GM19397 (cell line): ENCODE measurements at regions not wholly inside any gene's neighbourhood (a gene's known extent, or its start where the extent isn't known, plus 50 kb on each side); places are given as distances from the start of the nearest gene placed in this dataset.
A peak's percentile ranks its signal among the peaks of the same experiment; 100 is the strongest.

Source experiments
- ATAC-seq: cut with Tn5 transposase; IDR thresholded peaks from one replicate; pipeline ENCODE4 v1.9.1; 2021; ENCODE audit warnings: mild to moderate bottlenecking, moderate library complexity; ENCODE audit not compliant: unreplicated experiment

DNA sequence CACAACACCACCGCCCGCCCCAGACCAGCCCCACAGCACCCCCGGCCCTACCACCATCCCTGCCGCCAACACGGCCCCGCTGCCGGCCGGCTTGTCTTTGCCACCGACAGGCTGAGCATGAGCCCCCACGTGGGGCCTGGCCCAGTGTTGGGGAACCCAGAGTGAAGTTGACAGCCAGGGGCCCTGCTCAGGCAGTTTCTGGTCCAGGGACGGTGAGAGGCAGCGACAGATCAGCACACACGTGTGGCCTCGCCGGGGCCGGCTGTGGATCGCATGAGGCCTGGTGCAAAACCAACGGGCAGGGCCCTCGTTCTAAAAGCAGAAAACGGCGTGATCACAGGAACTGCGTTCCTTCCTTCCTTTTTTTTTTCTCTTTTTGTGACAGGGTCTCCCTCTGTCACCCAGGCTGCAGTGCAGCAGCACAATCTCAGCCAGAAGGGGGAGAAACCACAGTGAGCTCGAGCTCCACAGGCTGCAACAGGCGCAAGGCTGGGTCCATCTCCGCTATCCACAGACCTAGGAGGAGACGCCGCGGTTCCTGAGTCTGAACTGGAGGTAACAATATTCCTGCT, 50.5 kb upstream of the FBRSL1 start:
- ATAC-seq = no peak

DNA sequence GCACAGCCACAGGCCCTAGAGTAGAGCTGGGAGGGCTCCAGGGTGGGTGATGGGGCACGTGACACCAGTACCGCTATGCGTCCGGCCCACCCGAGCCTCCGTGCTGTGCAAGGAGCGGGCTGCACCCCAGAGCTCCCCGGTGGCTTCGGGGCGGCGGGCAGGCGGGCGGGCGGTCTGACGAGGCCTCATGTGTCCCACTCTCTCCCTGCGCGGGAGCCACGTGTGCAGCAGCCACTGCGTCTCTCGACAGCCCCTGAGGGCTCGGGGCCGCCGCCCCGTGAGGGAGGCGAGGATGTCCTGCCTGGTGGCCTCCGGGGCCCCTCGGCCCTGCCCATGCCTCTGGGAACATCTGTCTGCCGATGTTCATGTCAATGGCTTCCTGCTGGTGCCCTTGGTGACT, 51.2 kb upstream of the FBRSL1 start:
- ATAC-seq = no peak

DNA sequence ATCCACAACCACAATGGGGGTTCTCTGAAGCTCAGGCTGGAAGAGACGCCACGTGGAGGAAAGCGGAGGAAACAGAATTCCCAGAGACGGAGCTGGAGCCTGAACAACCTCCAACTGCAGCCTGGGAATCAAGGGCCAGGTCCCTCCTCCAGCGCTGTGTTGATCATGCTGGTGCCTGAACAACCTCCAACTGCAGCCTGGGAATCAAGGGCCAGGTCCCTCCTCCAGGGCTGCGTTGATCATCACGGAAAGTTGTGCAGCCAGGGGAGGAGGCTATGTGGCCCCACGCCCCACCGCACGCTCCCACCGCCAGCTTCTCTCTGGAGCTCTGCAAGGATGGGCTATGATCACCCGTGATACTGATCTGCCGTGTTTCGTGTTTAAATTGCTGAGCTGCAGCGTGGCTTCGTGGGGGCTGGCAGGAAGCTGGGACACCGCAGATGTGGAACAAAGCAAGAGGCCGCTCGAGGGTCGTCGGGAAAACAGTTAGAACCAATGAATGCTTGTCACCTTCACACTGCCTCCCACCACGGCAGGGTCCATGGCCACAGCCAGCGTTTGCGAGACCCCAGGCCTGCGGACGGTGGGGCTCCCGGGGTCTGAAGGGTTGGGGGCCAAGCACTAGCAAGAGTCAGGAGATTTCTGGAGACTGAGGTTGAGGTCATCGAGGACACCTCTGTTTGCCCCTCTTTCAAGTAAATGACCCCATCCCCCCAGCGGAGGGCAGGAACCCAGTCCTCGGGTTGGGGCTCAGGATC, 51.8 kb upstream of the FBRSL1 start:
- ATAC-seq = no peak

DNA sequence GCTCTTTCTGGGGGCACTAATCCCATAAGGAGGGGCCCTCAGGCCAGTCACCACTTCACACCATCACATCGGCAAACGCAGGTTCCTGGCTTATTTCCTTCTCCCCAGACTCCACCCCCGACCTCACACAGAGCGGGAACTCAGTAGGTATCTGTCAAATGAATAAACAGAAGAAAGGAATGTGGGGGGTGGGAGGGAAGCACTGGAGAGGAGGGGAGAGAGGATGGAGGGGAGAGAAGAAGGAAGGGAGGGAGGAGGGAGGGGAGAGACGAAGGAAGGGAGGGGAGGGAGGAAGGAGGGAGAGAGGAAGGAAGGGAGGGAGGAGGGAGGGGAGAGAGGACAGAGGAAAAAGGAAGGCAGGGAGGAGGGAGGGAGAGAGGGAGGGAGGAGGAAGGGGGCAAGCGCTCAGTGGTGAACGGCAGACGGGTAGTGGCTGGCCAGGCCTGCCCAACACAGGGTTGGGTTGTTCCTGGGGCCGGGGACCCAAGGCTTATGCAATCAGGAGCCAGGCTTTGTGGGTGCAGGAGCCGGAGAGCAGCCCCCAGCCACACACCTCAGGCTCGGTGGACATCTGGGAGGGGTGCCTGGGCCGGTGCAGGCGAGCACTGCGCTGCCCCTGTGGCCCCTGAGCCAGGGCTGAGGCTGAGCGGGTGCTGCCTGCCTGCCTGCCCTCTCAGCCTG, 52.6 kb upstream of the FBRSL1 start:
- ATAC-seq = no peak

DNA sequence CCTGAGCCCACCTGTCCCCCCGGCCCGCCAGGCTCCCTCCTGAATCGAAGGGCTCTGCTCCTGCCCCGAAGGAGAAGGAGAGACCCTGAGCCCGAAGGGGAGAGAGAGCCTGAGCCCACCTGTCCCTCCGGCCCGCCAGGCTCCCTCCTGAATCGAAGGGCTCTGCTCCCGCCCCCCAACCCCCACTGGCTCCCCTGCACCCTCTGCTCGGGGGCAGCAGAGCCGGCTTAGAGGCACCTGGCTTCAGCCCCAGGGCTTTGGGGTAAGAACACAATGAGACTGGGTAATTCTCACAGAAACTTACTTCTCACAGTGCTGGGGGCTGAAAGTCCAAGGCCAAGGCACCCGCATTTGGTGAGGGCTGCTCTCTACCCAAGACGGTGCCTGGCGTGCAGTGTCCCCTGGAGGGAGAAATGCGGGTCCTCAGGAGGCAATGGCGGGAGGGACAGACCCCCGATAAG, 53.1 kb upstream of the FBRSL1 start:
- ATAC-seq = no peak

DNA sequence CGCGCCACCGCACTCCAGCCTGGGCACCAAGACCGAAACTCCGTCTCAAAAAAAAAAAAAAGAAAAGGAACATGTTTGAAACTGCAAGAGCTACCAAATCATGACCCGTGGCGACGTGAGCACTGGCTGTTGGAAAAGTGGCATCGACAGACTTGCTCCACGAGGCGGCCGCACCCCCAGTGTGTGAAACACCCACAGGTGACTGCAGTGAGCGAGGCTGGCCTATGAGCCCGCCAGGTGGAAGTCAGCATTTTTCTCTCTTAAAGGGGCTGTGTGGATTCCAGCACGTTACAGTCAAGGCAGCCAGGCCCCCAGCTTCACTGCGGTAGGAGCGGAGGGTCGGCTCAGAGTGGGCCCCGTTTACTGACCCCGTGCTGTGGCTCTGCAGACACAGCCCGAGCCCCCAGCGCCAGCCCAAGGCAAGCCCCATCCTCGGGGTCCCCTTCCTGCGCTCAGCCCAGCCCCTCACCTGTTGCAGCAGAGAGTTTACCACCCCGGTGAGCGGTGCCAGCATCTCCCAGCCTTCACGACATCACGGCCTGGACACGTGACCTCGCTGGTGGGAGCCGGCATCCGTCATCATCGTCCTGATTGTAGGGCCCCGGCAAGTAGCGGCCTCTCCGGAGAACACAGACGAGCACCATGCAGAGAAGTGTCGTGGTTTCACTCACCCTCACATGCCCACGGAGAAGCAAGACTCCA, 54.3 kb upstream of the FBRSL1 start:
- no peak for ATAC-seq

DNA sequence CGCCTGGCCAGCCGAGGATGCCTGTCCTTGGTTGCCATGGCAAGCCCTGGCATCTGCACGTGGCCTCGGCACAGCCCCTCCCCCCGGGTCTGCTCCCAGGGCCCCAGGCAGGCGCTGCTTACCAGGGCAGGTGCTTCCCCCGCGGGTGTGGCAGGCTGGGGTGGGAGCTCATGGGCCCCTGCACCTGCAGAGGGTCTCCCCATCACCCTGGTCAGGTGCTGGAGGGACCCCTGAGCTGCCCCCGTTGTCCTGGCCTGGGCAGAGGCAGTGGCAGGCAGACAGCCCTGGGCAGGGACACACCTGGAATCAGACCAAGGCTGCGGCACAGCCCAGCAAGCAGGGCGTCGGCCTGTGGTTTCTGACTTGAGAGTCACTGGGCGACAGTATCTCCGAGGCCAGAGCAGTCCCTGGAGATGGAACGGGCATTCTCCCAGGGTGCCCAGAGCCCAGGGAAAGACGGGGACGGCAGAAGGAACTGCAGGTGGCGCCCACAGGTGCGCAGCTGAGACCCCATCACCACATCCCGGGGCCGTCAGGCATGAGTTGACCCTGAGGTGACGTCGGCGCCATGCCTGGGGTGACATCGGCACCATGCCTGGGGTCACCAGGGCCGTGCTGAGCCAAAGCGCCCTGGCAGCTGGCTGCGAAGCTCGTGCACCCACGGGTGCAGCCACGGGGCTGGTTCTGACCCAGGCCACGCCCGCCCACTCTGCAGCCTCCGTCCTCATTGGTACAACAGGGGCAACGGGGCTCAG, 56.1 kb upstream of the FBRSL1 start:
- no peak for ATAC-seq

DNA sequence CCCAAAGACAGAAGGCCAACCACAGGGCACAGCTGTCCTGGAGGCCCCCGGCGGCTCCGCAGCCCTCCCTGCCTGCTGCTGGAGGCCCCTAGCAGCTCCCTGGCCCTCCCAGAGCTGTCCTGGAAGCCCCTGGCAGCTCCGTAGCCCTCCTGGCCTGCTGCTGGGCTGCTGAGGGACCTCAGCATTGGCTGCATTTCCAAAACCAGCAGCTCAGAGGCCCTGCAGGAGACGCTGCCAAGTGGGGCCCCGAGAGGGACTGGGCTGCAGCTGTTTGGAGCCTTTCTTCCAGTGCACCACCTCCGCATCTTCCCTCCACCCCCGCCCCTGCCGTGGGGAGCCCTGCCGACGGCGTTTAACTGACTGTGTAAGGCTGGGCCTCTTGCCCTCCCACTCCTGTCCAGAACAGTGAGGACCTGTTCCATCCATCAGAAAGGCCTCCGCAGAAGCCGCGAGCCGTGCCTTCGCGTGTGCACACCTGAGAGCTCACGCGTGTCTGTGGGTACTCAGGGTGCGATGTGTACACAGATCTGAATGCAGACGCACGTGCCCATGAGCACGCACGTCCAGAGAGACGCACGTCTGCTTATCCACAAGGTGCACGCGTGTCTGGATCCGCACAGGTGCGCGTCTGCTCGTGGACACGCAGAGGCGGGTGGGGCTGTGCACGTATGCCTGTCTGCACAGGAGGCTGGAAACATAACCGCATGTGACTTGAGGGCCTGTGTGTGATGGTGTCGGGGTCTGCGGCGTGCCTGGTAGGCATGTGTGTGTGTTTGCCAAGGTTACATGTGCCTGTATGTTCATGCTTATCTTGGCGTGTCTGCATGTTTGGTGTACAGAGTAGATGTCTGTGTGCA, 57.0 kb upstream of the FBRSL1 start:
- ATAC-seq = no peak

DNA sequence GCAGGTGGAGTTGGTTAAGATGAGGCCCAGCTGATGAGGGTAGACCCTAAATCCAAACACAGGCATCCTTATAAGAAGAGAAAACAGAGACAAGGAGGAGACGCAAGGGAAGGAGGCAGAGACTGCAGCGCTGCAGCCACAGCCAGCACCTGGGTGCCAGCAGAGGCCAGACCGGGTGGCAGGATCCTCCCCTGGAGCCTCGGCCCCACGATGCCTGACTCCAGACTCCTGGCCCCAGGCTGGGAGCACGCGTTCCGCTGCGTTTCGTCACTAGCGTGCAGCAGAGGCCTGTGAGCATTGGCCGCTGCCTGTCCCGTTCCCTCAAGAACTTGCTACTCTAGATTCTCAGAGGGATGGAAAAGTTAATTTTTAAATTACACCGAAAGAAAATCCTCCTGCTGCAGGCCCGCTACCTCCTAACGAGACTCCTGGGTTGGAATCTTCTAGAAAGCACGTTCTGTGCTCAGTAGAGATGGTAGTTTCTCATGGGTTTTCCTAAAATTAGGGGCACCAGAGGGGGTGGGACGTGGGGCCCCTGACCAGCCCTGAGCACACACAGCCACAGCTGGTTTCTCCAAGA, 57.7 kb upstream of the FBRSL1 start:
- no peak for ATAC-seq

DNA sequence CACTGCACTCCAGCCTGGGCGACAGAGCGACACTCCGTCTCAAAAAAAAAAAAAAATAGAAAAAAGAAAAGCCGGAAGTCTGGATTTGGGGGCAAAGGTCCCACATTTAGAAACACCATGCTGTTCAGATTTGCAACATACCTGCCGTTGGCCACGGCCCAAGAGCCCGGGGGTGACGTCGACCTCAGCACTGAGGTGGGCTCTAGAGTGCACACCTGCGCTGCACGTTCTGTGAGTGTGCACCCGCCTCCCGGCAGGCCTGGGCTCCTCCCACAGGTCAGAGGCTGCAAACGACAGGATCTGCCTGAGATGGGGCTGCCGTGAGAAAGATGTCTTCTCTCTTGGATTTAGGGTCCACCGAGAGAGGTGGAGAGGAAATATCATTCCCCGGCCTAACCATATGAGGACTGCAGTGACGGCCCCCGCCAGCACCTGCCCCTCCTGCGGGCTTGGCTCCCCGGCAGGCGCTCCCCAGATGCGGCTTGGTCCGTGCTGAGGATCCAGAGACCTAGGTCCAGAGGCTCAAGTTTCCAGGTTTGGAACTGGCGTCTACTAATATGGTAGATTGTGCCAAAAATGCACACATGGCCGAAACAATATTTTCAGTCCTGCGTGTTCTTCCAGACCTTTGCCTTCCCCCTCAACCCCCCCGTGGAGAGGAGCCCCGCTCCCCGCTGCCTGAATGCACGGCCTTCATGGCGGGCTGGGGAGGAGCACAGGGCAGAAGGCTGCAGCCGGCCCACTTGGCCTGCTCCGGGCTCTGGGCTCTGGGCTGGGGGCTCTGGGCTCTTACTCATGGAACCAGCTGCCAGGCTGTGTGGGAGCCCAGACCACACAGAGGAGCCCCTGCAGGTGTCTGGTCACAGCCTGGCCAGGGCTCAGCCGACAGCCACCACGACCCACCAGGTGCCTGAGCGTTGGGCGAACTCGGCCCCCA, 58.8 kb upstream of the FBRSL1 start:
- no peak for ATAC-seq

DNA sequence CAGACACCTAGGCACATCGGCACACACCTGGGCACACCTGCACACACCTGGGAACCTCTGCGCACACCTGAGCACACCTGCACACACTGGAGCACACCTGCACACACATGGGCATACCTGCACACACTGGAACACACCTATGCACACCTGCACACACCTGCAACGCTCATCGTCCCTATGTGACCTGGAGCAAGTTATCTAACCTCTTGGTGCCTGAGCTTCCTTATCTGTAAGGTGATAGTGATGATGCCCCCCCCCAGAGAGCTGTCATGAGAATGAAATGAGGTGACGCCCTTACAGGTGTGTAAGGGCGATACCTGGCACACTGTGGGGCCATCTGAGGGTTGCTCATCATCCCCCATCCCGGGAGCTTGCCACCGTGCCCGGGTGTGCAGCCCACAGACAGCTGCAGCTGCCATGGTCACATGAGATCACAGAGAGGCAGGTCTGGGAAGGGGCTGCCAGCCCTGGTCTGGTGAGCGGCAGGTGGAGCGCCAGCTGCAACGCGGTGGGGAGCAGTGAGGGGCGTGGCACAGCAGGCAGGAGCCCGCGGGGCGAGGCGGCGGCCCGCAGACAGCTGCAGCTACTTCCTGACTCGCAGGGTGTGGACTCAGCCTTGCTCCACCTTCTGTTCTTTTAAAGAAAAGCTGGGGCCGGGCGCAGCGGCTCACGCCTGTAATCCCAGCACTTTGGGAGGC, 59.9 kb upstream of the FBRSL1 start:
- ATAC-seq = peak; percentile 58

DNA sequence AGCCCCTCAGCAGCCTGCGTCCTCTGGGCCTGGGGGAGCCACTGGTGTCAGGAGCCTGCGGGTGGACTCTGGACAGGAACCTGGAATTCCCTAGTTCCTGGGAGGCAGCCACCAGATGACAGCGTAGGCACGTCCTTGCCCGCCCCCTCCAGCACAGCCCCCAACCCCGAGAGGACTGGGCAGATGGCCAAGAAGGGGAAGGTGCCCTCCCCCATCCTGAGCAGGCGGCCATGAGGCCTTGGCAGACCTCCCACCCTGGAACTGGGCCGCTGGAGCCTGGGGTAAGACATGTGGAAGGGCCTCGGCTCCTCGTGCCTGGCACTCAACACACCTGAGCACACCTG, 60.4 kb upstream of the FBRSL1 start:
- no peak for ATAC-seq

DNA sequence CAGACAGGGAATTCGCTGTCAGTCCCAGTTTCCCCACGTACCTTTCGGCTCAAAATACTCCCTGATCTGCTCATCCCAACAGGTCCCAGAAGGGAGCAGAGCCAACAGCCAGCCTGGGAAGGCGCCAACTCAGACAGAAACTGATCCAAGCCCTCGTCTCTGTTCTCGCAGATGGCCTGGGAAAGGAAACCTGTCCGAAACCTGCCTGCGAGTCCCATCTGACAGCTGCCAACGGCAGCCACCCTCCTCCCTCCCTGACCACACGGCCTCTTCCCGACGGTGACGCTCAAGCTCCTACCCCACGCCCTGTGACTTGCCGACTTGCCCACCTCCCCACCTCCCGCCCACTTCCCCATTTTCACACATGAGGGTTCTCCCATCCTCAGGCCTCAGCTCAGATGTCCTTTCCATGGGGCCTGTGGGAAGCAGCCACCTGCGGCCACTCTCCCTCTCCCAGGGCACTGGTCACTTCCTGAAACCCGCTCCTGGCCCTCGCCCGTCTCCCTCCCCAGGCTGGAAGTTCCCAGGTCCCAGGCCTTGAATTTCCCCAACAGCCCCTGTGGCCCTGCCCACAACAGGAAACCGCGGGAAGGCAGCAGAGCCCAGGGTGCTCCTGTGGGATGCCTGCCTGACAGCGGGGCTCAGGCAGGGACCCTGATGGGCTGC, 60.9 kb upstream of the FBRSL1 start:
- ATAC-seq = no peak

DNA sequence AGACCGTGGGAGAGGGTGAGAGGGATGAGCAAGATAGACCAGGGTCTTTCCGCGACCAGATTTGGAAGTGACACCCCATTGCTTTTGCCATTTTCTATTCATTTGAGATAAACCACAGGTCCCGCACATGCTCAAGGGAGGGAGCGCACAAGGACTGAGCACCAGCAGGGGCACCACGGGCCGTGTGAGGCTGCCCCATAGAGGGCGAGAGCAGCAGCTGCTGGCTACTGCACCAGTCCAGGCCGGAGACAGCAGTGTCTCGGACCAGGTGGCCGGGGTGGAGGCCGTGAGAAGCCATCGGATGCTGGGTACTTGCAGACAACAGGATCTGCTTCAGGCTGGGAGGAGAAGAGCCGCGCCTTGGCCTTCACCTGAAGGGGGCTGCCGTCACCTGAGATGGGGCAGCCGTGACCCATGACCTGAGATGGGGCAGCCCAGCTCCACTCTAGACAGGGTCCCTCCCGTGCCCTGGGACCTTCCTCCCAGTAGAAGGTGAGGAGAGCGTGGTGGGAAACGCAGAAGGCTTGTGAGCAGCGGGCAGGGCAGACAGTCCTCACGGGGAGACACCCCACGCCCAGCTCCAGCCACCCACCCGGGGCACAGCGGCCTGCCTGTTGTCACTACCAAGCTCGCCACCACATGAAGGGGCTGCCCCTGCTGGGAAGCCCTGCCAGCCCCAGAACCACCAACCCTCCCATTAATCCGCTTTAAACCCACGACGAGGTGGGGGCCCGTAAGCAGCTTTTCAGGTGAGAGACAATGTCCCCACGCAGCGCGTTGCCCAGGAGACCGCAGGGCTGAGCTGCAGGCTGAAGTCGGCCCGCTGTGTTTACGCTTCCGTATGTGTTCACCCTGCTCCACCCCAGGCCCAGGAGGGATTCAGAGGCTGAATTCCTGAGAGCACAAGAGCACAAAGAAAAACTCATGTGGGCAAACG, 61.7 kb upstream of the FBRSL1 start:
- no peak for ATAC-seq

DNA sequence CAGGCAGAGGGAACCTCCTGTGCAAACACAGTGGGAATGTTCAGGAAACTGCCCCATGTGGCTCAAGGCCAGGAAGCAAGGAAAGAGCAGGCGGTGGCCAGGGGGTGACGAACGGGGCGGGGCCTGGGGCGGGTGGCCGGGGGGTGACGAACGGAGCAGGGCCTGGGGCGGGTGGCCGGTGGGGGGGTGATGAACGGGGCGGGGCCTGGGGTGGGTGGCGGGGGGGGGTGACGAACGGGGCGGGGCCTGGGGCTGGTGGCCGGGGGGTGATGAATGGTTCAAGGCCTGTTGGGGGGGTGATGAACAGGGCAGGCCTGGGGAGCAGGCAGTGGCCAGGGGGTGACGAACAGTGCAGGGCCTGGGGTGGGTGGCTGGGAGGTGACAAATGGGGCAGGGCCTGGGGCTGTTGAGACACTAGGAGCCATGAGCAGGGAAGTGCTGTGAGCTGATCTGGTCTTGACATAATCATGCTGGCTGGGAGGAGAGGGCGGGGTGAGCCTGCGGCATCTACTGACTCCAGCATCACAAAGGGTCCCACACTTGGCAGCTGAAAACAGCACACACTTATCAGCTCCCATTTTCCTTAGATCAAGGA, 62.7 kb upstream of the FBRSL1 start:
- no peak for ATAC-seq
